Panc1 (cell line): ENCODE measurements at regions not wholly inside any gene's neighbourhood (a gene's known extent, or its start where the extent isn't known, plus 50 kb on each side); places are given as distances from the start of the nearest gene placed in this dataset.

ENCODE experiments used
- CTCF ChIP-seq: fragments of 450-650 bp; IDR thresholded peaks from 2 replicates; pipeline ENCODE4 v1.5.1; 2017; ENCODE audit warnings: mild to moderate bottlenecking
- POLR2AphosphoS5 ChIP-seq: IDR thresholded peaks from 2 replicates; pipeline ENCODE4 v1.6.1; 2012; ENCODE audit warnings: mild to moderate bottlenecking, low read depth, low read length, moderate library complexity
- TF ChIP-seq, protein P1 (sequence below), 2 experiments: IDR thresholded peaks; 2 replicates each; pipeline ENCODE4 v1.6.1; 2011 to 2012; ENCODE audit warnings: low read depth in 2 of 2, control low read depth in 1 of 2, low read length in 1 of 2, mild to moderate bottlenecking in 1 of 2, moderate library complexity in 1 of 2; ENCODE audit not compliant: insufficient read depth in 1 of 2

GRCh38 chr16:51839727-51840462 lies 688.8 kb upstream of the SALL1 start:
- TF ChIP-seq CTCF (no peak), POLR2AphosphoS5 (no peak)
- TF ChIP-seq, protein P1, sequence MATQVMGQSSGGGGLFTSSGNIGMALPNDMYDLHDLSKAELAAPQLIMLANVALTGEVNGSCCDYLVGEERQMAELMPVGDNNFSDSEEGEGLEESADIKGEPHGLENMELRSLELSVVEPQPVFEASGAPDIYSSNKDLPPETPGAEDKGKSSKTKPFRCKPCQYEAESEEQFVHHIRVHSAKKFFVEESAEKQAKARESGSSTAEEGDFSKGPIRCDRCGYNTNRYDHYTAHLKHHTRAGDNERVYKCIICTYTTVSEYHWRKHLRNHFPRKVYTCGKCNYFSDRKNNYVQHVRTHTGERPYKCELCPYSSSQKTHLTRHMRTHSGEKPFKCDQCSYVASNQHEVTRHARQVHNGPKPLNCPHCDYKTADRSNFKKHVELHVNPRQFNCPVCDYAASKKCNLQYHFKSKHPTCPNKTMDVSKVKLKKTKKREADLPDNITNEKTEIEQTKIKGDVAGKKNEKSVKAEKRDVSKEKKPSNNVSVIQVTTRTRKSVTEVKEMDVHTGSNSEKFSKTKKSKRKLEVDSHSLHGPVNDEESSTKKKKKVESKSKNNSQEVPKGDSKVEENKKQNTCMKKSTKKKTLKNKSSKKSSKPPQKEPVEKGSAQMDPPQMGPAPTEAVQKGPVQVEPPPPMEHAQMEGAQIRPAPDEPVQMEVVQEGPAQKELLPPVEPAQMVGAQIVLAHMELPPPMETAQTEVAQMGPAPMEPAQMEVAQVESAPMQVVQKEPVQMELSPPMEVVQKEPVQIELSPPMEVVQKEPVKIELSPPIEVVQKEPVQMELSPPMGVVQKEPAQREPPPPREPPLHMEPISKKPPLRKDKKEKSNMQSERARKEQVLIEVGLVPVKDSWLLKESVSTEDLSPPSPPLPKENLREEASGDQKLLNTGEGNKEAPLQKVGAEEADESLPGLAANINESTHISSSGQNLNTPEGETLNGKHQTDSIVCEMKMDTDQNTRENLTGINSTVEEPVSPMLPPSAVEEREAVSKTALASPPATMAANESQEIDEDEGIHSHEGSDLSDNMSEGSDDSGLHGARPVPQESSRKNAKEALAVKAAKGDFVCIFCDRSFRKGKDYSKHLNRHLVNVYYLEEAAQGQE (IDR thresholded peaks at IDR 0.05; ENCODE audit: insufficient read depth in 1 of 2, low read depth in 2 of 2, low read length in 1 of 2) = no peak
